Mammary epithelial cell (primary cell): ENCODE measurements at regions not wholly inside any gene's neighbourhood (a gene's known extent, or its start where the extent isn't known, plus 50 kb on each side); places are given as distances from the start of the nearest gene placed in this dataset.

Experiments used
- CTCF ChIP-seq, 2 donors: IDR thresholded peaks in 1 of 2; conservative IDR thresholded peaks in 1 of 2; 2 replicates each; pipeline ENCODE4 v1.5.1; 2011 to 2012; ENCODE audit warnings: inconsistent platforms in 2 of 2, low read length in 2 of 2, mild to moderate bottlenecking in 2 of 2, control low read depth in 1 of 2, low read depth in 1 of 2; ENCODE audit not compliant: insufficient read depth in 1 of 2; ENCODE audit errors: extremely low read depth in 1 of 2
- EZH2 ChIP-seq: IDR thresholded peaks from 2 replicates; pipeline ENCODE4 v1.6.1; 2012; ENCODE audit warnings: low read length, inconsistent platforms, borderline replicate concordance

GRCh38 chr7:119974972-119975371 lies 298.0 kb upstream of the KCND2 start:
- no peak for TF ChIP-seq EZH2
- TF ChIP-seq CTCF (conservative IDR thresholded peaks at IDR 0.05 in 1 of 2, IDR thresholded peaks at IDR 0.05 in 1 of 2; ENCODE audit: extremely low read depth in 1 of 2, insufficient read depth in 1 of 2, low read depth in 1 of 2, low read length in 2 of 2) = no peak
